Neuron (in vitro differentiated cells): ENCODE measurements at regions not wholly inside any gene's neighbourhood (a gene's known extent, or its start where the extent isn't known, plus 50 kb on each side); places are given as distances from the start of the nearest gene placed in this dataset.
"Not testable (repeated sequence)": the region's sequence is repeated elsewhere in the genome, so short reads cannot be mapped to it uniquely, and the experiment has no call there.

Experiments used
- H2AFZ ChIP-seq: one replicate; pipeline ENCODE4 v1.6.1; 2013; ENCODE audit warnings: low read depth, mild to moderate bottlenecking, inconsistent platforms, low read length, moderate library complexity
- H3K27me3 ChIP-seq: one replicate; pipeline ENCODE4 v1.6.1; 2013; ENCODE audit warnings: low read length; ENCODE audit not compliant: insufficient read depth
- H3K36me3 ChIP-seq: one replicate; pipeline ENCODE4 v1.6.1; 2013; ENCODE audit warnings: low read length; ENCODE audit not compliant: insufficient read depth
- H3K4me1 ChIP-seq: one replicate; pipeline ENCODE4 v1.6.1; 2013; ENCODE audit warnings: low read length; ENCODE audit not compliant: insufficient read depth
- H3K4me3 ChIP-seq: 2 replicates; pipeline ENCODE4 v1.5.1; 2013; ENCODE audit warnings: mild to moderate bottlenecking, low read length, moderate library complexity
- H3K9me3 ChIP-seq: one replicate; pipeline ENCODE4 v1.6.1; 2013; ENCODE audit warnings: low read length

GRCh38 chrX:9355739-9356138 is 109.1 kb upstream of the TBL1X start:
- no peak overlapping the region for H2AFZ ChIP-seq
- no peaks in the 10 kb centered on the region for H3K9me3 ChIP-seq
- no peaks in the 10 kb centered on the region for H3K4me1 ChIP-seq
- no peaks in the 10 kb centered on the region for H3K27me3 ChIP-seq
- no peak overlapping the region for H3K4me3 ChIP-seq
- no peaks in the 10 kb centered on the region for H3K36me3 ChIP-seq

DNA sequence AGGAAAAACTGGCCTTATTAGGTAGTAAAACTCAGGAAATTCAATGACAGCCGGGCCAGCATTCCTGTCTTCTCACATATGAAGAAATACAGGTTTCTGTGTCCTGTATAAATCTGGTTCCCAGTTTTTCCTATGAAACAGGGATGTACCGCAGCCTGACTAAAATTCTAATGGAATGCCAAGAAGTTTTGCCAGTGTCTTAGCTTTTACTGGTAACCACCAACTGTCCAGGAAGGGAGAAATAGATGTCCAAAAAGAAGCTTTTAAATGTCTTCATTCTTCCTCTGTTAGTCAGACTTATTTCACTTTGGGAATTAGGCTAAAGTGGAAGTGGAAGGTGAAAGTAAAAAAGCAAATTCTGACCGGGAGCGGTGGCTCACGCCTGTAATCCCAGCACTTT is 108.0 kb upstream of the TBL1X start:
- no peak overlapping the region for H3K4me3 ChIP-seq
- H3K9me3 ChIP-seq: no peaks in the 10 kb centered on the region
- no peaks in the 10 kb centered on the region for H3K27me3 ChIP-seq
- H3K36me3 ChIP-seq: no peaks in the 10 kb centered on the region
- no peak overlapping the region for H2AFZ ChIP-seq
- no peaks in the 10 kb centered on the region for H3K4me1 ChIP-seq

- Histone ChIP-seq H3K4me1 (no peaks in the 10 kb centered on the region), H2AFZ (no peak overlapping the region), H3K4me3 (no peak overlapping the region), H3K27me3 (no peaks in the 10 kb centered on the region), H3K36me3 (no peaks in the 10 kb centered on the region), H3K9me3 (no peaks in the 10 kb centered on the region)
These were observed 107.2 kb upstream of the TBL1X start for GRCh38 chrX:9357518-9358114.

DNA sequence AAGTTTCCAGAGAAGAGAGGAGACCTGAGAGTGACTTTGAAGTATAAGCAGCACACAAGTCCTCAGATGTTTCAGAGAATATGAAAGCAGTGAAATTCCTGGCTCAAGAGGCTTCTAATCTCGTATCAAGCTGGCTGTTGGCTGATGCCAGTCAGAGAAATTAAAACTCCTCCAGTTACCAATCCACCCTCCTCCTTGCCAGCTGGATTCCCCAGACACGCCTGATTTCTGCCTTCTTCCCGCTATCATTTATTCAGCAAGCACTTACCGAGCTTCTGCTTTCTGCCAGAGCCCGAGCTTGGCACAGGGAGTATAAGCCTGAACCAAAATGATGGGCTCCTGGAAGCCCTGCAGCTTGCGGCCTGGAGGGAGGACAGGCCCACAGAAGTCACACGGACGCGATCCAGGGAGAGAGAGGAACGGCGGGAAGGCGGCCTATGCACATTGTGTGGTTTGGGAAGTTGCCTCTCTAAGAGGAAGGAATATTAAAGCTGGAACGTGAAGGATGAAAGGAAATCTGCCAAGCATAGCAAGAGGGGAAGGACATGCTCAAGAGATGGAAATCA is 102.4 kb upstream of the TBL1X start:
- H2AFZ ChIP-seq: no peak overlapping the region
- H3K27me3 ChIP-seq: no peaks in the 10 kb centered on the region
- no peak overlapping the region for H3K4me3 ChIP-seq
- H3K9me3 ChIP-seq: no peaks in the 10 kb centered on the region
- no peaks in the 10 kb centered on the region for H3K36me3 ChIP-seq
- H3K4me1 ChIP-seq: no peaks in the 10 kb centered on the region

- no peaks in the 10 kb centered on the region for H3K36me3 ChIP-seq
- no peak overlapping the region for H3K4me3 ChIP-seq
- H3K9me3 ChIP-seq: no peaks in the 10 kb centered on the region
- H3K27me3 ChIP-seq: no peaks in the 10 kb centered on the region
- no peaks in the 10 kb centered on the region for H3K4me1 ChIP-seq
- H2AFZ ChIP-seq: no peak overlapping the region
These were observed 97.4 kb upstream of the TBL1X start for GRCh38 chrX:9367421-9367820.

DNA sequence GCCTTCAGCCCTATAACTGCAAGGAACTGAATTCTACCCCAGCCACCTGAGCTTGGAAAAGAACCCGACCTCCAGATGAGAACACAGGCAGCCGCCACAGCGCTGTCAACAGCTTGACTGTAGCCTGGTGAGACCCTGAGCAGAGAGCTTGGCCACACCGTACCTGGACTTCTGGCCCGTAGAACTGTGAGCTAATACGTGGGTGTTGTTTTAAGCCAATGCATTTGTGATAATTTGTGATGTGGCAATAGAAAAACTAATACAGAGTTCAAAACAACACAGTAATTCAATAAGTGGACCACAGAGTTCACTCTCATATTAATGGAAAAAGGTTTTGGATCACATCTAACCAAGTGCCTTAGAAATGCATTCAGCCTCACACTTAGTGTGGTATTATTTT is 96.6 kb upstream of the TBL1X start:
- H2AFZ ChIP-seq: no peak overlapping the region
- no peaks in the 10 kb centered on the region for H3K27me3 ChIP-seq
- no peaks in the 10 kb centered on the region for H3K9me3 ChIP-seq
- H3K4me3 ChIP-seq: no peak overlapping the region
- H3K4me1 ChIP-seq: no peaks in the 10 kb centered on the region
- no peaks in the 10 kb centered on the region for H3K36me3 ChIP-seq

GRCh38 chrX:9369802-9370291 is 95.0 kb upstream of the TBL1X start:
- H3K4me1 ChIP-seq: no peaks in the 10 kb centered on the region
- no peak overlapping the region for H2AFZ ChIP-seq
- no peaks in the 10 kb centered on the region for H3K27me3 ChIP-seq
- H3K9me3 ChIP-seq: no peaks in the 10 kb centered on the region
- no peak overlapping the region for H3K4me3 ChIP-seq
- H3K36me3 ChIP-seq: no peaks in the 10 kb centered on the region

- H3K36me3 ChIP-seq: no peaks in the 10 kb centered on the region
- H2AFZ ChIP-seq: no peak overlapping the region
- no peaks in the 10 kb centered on the region for H3K4me1 ChIP-seq
- H3K27me3 ChIP-seq: no peaks in the 10 kb centered on the region
- H3K9me3 ChIP-seq: no peaks in the 10 kb centered on the region
- no peak overlapping the region for H3K4me3 ChIP-seq
These were observed 94.0 kb upstream of the TBL1X start for GRCh38 chrX:9370893-9371292.

DNA sequence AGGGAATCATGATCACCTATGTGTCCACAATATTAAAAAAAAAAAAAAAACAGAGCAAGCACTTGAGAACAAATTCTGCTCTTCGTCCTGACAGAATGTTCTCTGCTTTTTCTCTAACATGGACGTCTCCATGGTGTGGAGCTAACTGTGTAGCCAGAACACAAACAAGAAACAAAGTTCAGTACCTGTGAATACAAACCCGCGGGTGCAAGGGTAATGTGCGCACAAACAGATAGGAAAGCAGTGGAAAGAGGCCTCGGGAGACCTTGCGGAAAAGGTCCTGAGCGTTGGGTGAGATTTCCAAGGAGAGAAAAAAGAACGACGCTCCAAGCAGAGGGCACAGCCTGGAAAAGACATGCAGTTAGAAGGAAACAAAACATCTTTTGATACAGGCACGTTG is 92.0 kb upstream of the TBL1X start:
- Histone ChIP-seq H3K36me3 (no peaks in the 10 kb centered on the region), H3K27me3 (no peaks in the 10 kb centered on the region), H3K4me1 (no peaks in the 10 kb centered on the region), H3K4me3 (no peak overlapping the region), H2AFZ (no peak overlapping the region), H3K9me3 (no peaks in the 10 kb centered on the region)

- no peaks in the 10 kb centered on the region for H3K4me1 ChIP-seq
- H3K9me3 ChIP-seq: no peaks in the 10 kb centered on the region
- H3K36me3 ChIP-seq: no peaks in the 10 kb centered on the region
- H3K4me3 ChIP-seq: no peak overlapping the region
- H2AFZ ChIP-seq: no peak overlapping the region
- no peaks in the 10 kb centered on the region for H3K27me3 ChIP-seq
These were observed 91.1 kb upstream of the TBL1X start for GRCh38 chrX:9373789-9374188.

- no peaks in the 10 kb centered on the region for H3K36me3 ChIP-seq
- no peaks in the 10 kb centered on the region for H3K9me3 ChIP-seq
- no peak overlapping the region for H3K4me3 ChIP-seq
- no peaks in the 10 kb centered on the region for H3K4me1 ChIP-seq
- H2AFZ ChIP-seq: no peak overlapping the region
- H3K27me3 ChIP-seq: no peaks in the 10 kb centered on the region
These were observed 90.3 kb upstream of the TBL1X start for GRCh38 chrX:9374555-9374954.

GRCh38 chrX:9376111-9376510 is 88.7 kb upstream of the TBL1X start:
- Histone ChIP-seq H3K27me3 (no peaks in the 10 kb centered on the region), H3K36me3 (no peaks in the 10 kb centered on the region), H3K9me3 (no peaks in the 10 kb centered on the region)

GRCh38 chrX:9377216-9377615 is 87.6 kb upstream of the TBL1X start:
- H3K36me3 ChIP-seq, H2AFZ ChIP-seq, H3K27me3 ChIP-seq, H3K4me3 ChIP-seq, H3K9me3 ChIP-seq, H3K4me1 ChIP-seq: not testable (repeated sequence)

More at GRCh38 chrX:9376111-9376510, 88.7 kb upstream of the TBL1X start:
- Histone ChIP-seq H3K4me1 (no peaks in the 10 kb centered on the region), H3K4me3 (no peak overlapping the region), H2AFZ (no peak overlapping the region)
